ENCODE measurements at regions not wholly inside any gene's neighbourhood (a gene's known extent, or its start where the extent isn't known, plus 50 kb on each side); places are given as distances from the start of the nearest gene placed in this dataset.

- no peak overlapping the region for H3K27ac ChIP-seq (ENCODE audit: low read depth in 2 of 2, low read length in 1 of 2)
- H3K9me3 ChIP-seq = no peaks in the 10 kb centered on the region
- no peak overlapping the region for H2AFZ ChIP-seq (ENCODE audit: low read depth)
- POLR2A ChIA-PET = no interaction called here
- no peak for DNase-seq
- H3K9ac ChIP-seq = no peak overlapping the region
- H3K27me3 ChIP-seq (ENCODE audit: insufficient read depth) = no peaks in the 10 kb centered on the region
- peaks cover 0 to 12% of the 10 kb centered on the region in 2 experiments; a peak in 3 of 4 replicates for H3K4me1 ChIP-seq (ENCODE audit: control insufficient read depth in 1 of 2, insufficient read depth in 2 of 2, low read depth in 1 of 2, low read length in 1 of 2)
- H3F3A ChIP-seq (replicated peaks; ENCODE audit: insufficient read depth) = peaks cover 15% of the 10 kb centered on the region
- no peak for TF ChIP-seq RFX5 (IDR thresholded peaks at IDR 0.05; ENCODE audit: low read length)
- TF ChIP-seq PBX3 (IDR thresholded peaks at IDR 0.05) = no peak
- no peak for TF ChIP-seq NRF1 (IDR thresholded peaks at IDR 0.05; ENCODE audit: low read depth, low read length)
- TF ChIP-seq FOSL2 (IDR thresholded peaks at IDR 0.05; ENCODE audit: borderline replicate concordance, low read depth) = no peak
- no peak for TF ChIP-seq CTCF (IDR thresholded peaks at IDR 0.05)
- TF ChIP-seq POLR2AphosphoS5 (IDR thresholded peaks at IDR 0.05; ENCODE audit: low read depth, low read length) = no peak
- no peak for TF ChIP-seq RXRA (IDR thresholded peaks at IDR 0.05; ENCODE audit: borderline replicate concordance, low read depth)
- TF ChIP-seq RCOR1 (IDR thresholded peaks at IDR 0.05; ENCODE audit: low read length) = no peak
- TF ChIP-seq MXI1 (IDR thresholded peaks at IDR 0.05; ENCODE audit: low read depth, low read length) = no peak
- TF ChIP-seq EP300 (IDR thresholded peaks at IDR 0.05; ENCODE audit: borderline replicate concordance in 1 of 2, low read depth in 1 of 2, low read length in 1 of 2) = no peak
- WGBS (ENCODE audit: low lambda C conversion rate) = 78% methylated on average over 4 of the region's 4 CpGs
- H3K9me2 ChIP-seq = no peaks in the 10 kb centered on the region
- no peaks in the 10 kb centered on the region for H3K79me2 ChIP-seq (ENCODE audit: insufficient read depth)
- H3K36me3 ChIP-seq (replicated peaks in 1 of 2; ENCODE audit: control insufficient read depth in 1 of 2, insufficient read depth in 2 of 2, low read length in 1 of 2) = no peaks in the 10 kb centered on the region
- H3K4me2 ChIP-seq = no peak overlapping the region
- H4K20me1 ChIP-seq (ENCODE audit: insufficient read depth) = no peaks in the 10 kb centered on the region
- H3K4me3 ChIP-seq (ENCODE audit: low read depth in 2 of 2, low read length in 1 of 2) = no peak overlapping the region
- CTCF ChIA-PET = interaction anchor here (0.8 to 1.8 kb wide), 4 partner anchors 10 to 233 kb away, joined by 3 to 6 read pairs (median 4); no protein-coding TSS in a partner anchor
These were observed 134.9 kb upstream of the FRMD6 start for GRCh38 chr14:51516706-51517395.

DNA sequence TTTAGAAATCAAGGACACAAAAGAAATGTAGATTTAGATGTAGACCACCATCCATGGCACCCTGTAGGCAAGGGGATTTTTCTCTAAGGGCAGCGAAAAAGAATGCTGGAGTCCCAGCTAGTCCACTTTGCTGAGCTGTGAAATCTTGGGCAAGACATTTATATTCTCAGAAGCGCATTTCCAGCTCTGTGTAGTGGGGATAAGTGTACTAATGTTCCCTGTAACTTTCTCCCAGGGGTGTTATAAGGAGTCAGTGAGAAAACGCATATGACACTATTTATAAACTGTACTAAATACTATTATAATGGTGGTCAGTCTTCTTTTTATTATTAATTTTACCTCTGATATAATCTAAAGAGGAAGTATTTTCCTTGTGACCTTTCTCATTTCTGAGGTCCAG is 133.4 kb upstream of the FRMD6 start:
- ChIA-PET CTCF (interaction anchor here (1.1 to 1.8 kb wide), 2 partner anchors 235 to 262 kb away, joined by 3 to 4 read pairs; no protein-coding TSS in a partner anchor), POLR2A (interaction anchor here (1.1 kb wide), 1 partner anchor 10 kb away, joined by 3 read pairs; no protein-coding TSS in a partner anchor)
- TF ChIP-seq FOXM1 (IDR thresholded peaks at IDR 0.05; ENCODE audit: low read depth) = no peak
- no peak for TF ChIP-seq RAD21 (IDR thresholded peaks at IDR 0.05; ENCODE audit: low read length)
- no peak for TF ChIP-seq CHD2 (IDR thresholded peaks at IDR 0.05; ENCODE audit: low read length, partially characterized antibody)
- TF ChIP-seq GABPA (IDR thresholded peaks at IDR 0.05; ENCODE audit: low read depth) = no peak
- TF ChIP-seq RFX5 (IDR thresholded peaks at IDR 0.05; ENCODE audit: low read length) = no peak
- TF ChIP-seq EZH2phosphoT487 (IDR thresholded peaks at IDR 0.05; ENCODE audit: borderline replicate concordance, low read depth) = no peak
- TF ChIP-seq JUND (IDR thresholded peaks at IDR 0.05) = no peak
- TF ChIP-seq SMC3 (IDR thresholded peaks at IDR 0.05; ENCODE audit: low read depth, low read length) = no peak
- no peak for TF ChIP-seq TEAD4 (IDR thresholded peaks at IDR 0.05; ENCODE audit: borderline replicate concordance, insufficient read depth)
- TF ChIP-seq RCOR1 (IDR thresholded peaks at IDR 0.05; ENCODE audit: low read length) = no peak
- TF ChIP-seq NFIC (IDR thresholded peaks at IDR 0.05; ENCODE audit: borderline replicate concordance) = no peak
- no peak for TF ChIP-seq CTCF (IDR thresholded peaks at IDR 0.05)
- TF ChIP-seq FOSL2 (IDR thresholded peaks at IDR 0.05; ENCODE audit: borderline replicate concordance, low read depth) = no peak
- no peak for TF ChIP-seq RXRA (IDR thresholded peaks at IDR 0.05; ENCODE audit: borderline replicate concordance, low read depth)
- no peak for TF ChIP-seq SIN3A (IDR thresholded peaks at IDR 0.05; ENCODE audit: borderline replicate concordance, low read depth, low read length)
- Histone ChIP-seq H3K36me3 (replicated peaks in 1 of 2; ENCODE audit: control insufficient read depth in 1 of 2, insufficient read depth in 2 of 2, low read length in 1 of 2) (no peaks in the 10 kb centered on the region), H3K4me3 (ENCODE audit: low read depth in 2 of 2, low read length in 1 of 2) (no peak overlapping the region), H2AFZ (ENCODE audit: low read depth) (no peak overlapping the region), H3K9ac (no peak overlapping the region), H3K27ac (ENCODE audit: low read depth in 2 of 2, low read length in 1 of 2) (no peak overlapping the region), H3K9me2 (no peaks in the 10 kb centered on the region), H4K20me1 (ENCODE audit: insufficient read depth) (no peaks in the 10 kb centered on the region), H3K4me1 (ENCODE audit: control insufficient read depth in 1 of 2, insufficient read depth in 2 of 2, low read depth in 1 of 2, low read length in 1 of 2) (peaks cover 0 to 17% of the 10 kb centered on the region in 2 experiments; a peak in 3 of 4 replicates), H3K27me3 (ENCODE audit: insufficient read depth) (no peaks in the 10 kb centered on the region), H3K4me2 (no peak overlapping the region), H3K79me2 (ENCODE audit: insufficient read depth) (no peaks in the 10 kb centered on the region), H3K9me3 (no peaks in the 10 kb centered on the region), H3F3A (replicated peaks; ENCODE audit: insufficient read depth) (peaks cover 29% of the 10 kb centered on the region)
- WGBS (ENCODE audit: low lambda C conversion rate) = 85% methylated on average over 3 of the region's 3 CpGs
- no peak for DNase-seq

All from SK-N-SH (cell line).